Tibial nerve (tissue), 4 donors: ENCODE measurements at regions not wholly inside any gene's neighbourhood (a gene's known extent, or its start where the extent isn't known, plus 50 kb on each side); places are given as distances from the start of the nearest gene placed in this dataset.

ENCODE experiments used
- CTCF ChIP-seq, 5 experiments: fragments of 200-600 bp in 3 of 5; fragments of 450-650 bp in 2 of 5; sonication (generic) in 3 of 5; IDR thresholded peaks; one replicate each; pipeline ENCODE4 v1.5.1; 2016 to 2019; ENCODE audit warnings: antibody characterized with exemption in 5 of 5, mild to moderate bottlenecking in 3 of 5, moderate library complexity in 2 of 5
- EP300 ChIP-seq, 2 donors: sonication (generic); formaldehyde crosslinking; IDR thresholded peaks; one replicate each; pipeline ENCODE4 v1.6.1; 2017; ENCODE audit warnings: antibody characterized with exemption in 2 of 2, mild to moderate bottlenecking in 1 of 2

- TF ChIP-seq CTCF (IDR thresholded peaks at IDR 0.05): no peak
- no peak for TF ChIP-seq EP300 (IDR thresholded peaks at IDR 0.05)
These were observed 170.3 kb downstream of the FOXL1 start for GRCh38 chr16:86748652-86749051.
